Activated T-helper 1 cell treated with anti-CD3 and anti-CD28 coated beads, Interleukin-12 subunit alpha, Interleukin-12 subunit beta, Interleukin-2, Interleukin-4 antibody, amounts not matched to agents 30 ng/mL and 10 ng/mL and 1 ng/mL, durations not matched to agents 14 hours and 24 hours and 36 hours (primary cell): ENCODE measurements at regions not wholly inside any gene's neighbourhood (a gene's known extent, or its start where the extent isn't known, plus 50 kb on each side); places are given as distances from the start of the nearest gene placed in this dataset.

Source experiments
- DNase-seq: peaks from one replicate; pipeline ENCODE4 v3.0.0; 2021; ENCODE audit warnings: low spot score
- H3K27ac Mint-ChIP-seq: one replicate; pipeline ENCODE4 v1.8.0; 2021; ENCODE audit warnings: mild to moderate bottlenecking, mixed read lengths
- H3K27me3 Mint-ChIP-seq: one replicate; pipeline ENCODE4 v1.8.0; 2022; ENCODE audit warnings: mild to moderate bottlenecking, moderate library complexity, mixed read lengths; ENCODE audit not compliant: insufficient read depth
- H3K36me3 Mint-ChIP-seq: one replicate; pipeline ENCODE4 v1.8.0; 2021; ENCODE audit warnings: low read depth, mixed read lengths
- H3K4me1 Mint-ChIP-seq: one replicate; pipeline ENCODE4 v1.8.0; 2021; ENCODE audit warnings: low read depth, mixed read lengths
- H3K4me3 Mint-ChIP-seq: one replicate; pipeline ENCODE4 v1.8.0; 2021; ENCODE audit warnings: mild to moderate bottlenecking, moderate library complexity, mixed read lengths
- H3K9me3 Mint-ChIP-seq: one replicate; pipeline ENCODE4 v1.8.0; 2021; ENCODE audit warnings: mixed read lengths
- intact Hi-C: fragments of 100-400 bp; cut with micrococcal nuclease; formaldehyde crosslinking; loops from one replicate; pipeline ENCODE4 v1.15.1; 2024

GRCh38 chr4:135605076-135605475 lies 1403.5 kb upstream of the PABPC4L start:
- Mint-ChIP-seq H3K27me3 (no peaks in the 10 kb centered on the region), H3K9me3 (no peaks in the 10 kb centered on the region), H3K27ac (no peak overlapping the region), H3K36me3 (no peaks in the 10 kb centered on the region), H3K4me1 (no peaks in the 10 kb centered on the region), H3K4me3 (no peak overlapping the region)
- intact Hi-C loops = no loop called here
- DNase-seq = no peak

DNA sequence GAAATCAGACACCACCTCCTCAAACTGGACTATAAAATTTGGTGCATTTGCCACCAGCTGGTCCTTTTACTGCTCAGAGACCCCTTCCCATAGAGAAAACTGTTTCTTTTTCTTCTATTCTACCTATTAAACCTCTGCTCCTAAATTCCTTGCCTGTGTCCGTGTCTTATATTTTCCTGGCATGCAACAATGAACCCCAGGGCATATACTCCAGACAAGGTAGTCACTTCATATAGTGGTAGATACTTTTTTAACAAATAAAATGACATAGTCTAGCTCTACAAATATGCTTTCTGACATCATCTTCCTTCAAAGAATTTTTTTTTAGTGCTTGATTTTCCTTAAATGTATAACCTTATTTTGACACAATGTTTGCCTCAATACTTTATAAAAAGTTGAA lies 1402.9 kb upstream of the PABPC4L start:
- Mint-ChIP-seq H3K9me3 (no peaks in the 10 kb centered on the region), H3K4me1 (no peaks in the 10 kb centered on the region), H3K27me3 (no peaks in the 10 kb centered on the region), H3K27ac (no peak overlapping the region), H3K4me3 (no peak overlapping the region), H3K36me3 (no peaks in the 10 kb centered on the region)
- no peak for DNase-seq
- intact Hi-C loops = no loop called here

DNA sequence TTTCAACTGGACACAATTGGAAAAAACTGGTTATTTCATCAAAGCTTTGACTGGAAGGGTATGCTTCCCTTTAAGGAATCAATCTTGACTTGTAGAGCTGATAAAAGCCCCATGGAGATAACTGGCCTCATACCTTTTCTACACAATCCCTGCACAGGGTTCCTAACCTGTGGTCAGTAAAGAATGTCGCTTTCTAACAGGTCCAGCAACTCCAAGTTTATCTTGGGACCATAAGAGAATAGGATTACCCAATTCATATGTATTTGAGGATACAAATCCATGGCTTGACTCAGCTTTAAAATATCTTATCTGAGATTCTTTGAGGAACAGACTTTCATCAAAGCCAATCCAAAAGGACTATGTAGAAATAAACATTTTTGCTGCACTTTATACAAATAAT lies 1399.8 kb upstream of the PABPC4L start:
- no peak for DNase-seq
- Mint-ChIP-seq H3K4me1 (no peaks in the 10 kb centered on the region), H3K36me3 (no peaks in the 10 kb centered on the region), H3K9me3 (peaks cover 8% of the 10 kb centered on the region), H3K27ac (no peak overlapping the region), H3K4me3 (no peak overlapping the region), H3K27me3 (no peaks in the 10 kb centered on the region)
- intact Hi-C loops = no loop called here

GRCh38 chr4:135598151-135598550 lies 1396.6 kb upstream of the PABPC4L start:
- no peak for DNase-seq
- Mint-ChIP-seq H3K4me3 (no peak overlapping the region), H3K4me1 (no peaks in the 10 kb centered on the region), H3K9me3 (peaks cover 14% of the 10 kb centered on the region), H3K27me3 (no peaks in the 10 kb centered on the region), H3K27ac (no peak overlapping the region), H3K36me3 (no peaks in the 10 kb centered on the region)
- intact Hi-C loops = no loop called here

DNA sequence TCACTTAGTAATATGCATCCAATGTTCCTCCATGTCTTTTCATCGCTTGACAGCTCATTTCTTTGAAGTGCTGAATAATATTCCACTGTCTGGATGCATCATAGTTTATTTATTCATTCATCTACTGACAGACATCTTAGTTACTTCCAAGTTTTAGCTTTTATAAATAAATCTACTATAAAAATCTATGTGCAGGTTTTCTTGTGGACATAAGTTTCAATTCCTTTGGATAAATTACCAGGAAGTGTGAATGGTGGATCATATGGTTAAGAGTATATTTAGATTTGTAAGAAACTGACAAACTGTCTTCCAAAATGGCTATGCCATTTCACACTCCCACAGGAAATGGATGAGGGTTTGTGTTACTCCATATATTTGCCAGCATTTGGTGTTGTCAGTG lies 1392.9 kb upstream of the PABPC4L start:
- Mint-ChIP-seq H3K27ac (no peak overlapping the region), H3K9me3 (peaks cover 14% of the 10 kb centered on the region), H3K36me3 (no peaks in the 10 kb centered on the region), H3K27me3 (no peaks in the 10 kb centered on the region), H3K4me3 (no peak overlapping the region), H3K4me1 (no peaks in the 10 kb centered on the region)
- DNase-seq = no peak
- intact Hi-C loops = no loop called here

GRCh38 chr4:135575041-135575440 lies 1373.5 kb upstream of the PABPC4L start:
- no peak for DNase-seq
- Mint-ChIP-seq H3K9me3 (no peaks in the 10 kb centered on the region), H3K4me1 (no peaks in the 10 kb centered on the region), H3K27me3 (no peaks in the 10 kb centered on the region), H3K27ac (no peak overlapping the region), H3K36me3 (no peaks in the 10 kb centered on the region), H3K4me3 (no peak overlapping the region)
- intact Hi-C loops = no loop called here

DNA sequence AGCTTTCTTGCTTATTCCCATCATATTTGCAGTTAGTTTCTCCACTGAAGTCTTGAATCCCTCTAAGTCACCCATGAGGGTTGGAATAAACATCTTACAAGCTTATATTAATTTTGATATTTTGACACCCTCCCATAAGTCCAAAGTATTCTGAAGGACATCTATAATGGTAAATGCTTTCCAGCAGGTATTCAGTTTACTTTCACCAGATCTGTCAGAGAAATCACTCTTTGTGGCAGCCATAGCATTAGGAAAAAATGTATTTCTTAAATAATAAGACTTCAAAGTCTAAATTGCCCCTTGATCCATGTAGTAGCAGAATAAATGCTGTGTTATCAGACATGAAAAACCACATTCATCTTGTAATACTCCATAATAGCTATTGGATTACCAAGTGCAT lies 1371.7 kb upstream of the PABPC4L start:
- Mint-ChIP-seq H3K27ac (no peak overlapping the region), H3K27me3 (no peaks in the 10 kb centered on the region), H3K4me1 (no peaks in the 10 kb centered on the region), H3K36me3 (no peaks in the 10 kb centered on the region), H3K4me3 (no peak overlapping the region), H3K9me3 (no peaks in the 10 kb centered on the region)
- DNase-seq = no peak
- intact Hi-C loops = no loop called here

- Mint-ChIP-seq H3K36me3 (no peaks in the 10 kb centered on the region), H3K27ac (no peak overlapping the region), H3K4me1 (no peaks in the 10 kb centered on the region), H3K27me3 (no peaks in the 10 kb centered on the region), H3K4me3 (no peak overlapping the region), H3K9me3 (no peaks in the 10 kb centered on the region)
- no peak for DNase-seq
- intact Hi-C loops = no loop called here
These were observed 1362.5 kb upstream of the PABPC4L start for GRCh38 chr4:135564090-135564489.

- Mint-ChIP-seq H3K4me3 (no peak overlapping the region), H3K27ac (no peak overlapping the region), H3K36me3 (no peaks in the 10 kb centered on the region), H3K27me3 (no peaks in the 10 kb centered on the region), H3K9me3 (peaks cover 5% of the 10 kb centered on the region), H3K4me1 (no peaks in the 10 kb centered on the region)
- intact Hi-C loops = no loop called here
- no peak for DNase-seq
These were observed 1351.6 kb upstream of the PABPC4L start for GRCh38 chr4:135553213-135553612.

- Mint-ChIP-seq H3K4me3 (no peak overlapping the region), H3K9me3 (peaks cover 5% of the 10 kb centered on the region), H3K27me3 (no peaks in the 10 kb centered on the region), H3K36me3 (no peaks in the 10 kb centered on the region), H3K27ac (no peak overlapping the region), H3K4me1 (no peaks in the 10 kb centered on the region)
- intact Hi-C loops = no loop called here
- no peak for DNase-seq
These were observed 1350.5 kb upstream of the PABPC4L start for GRCh38 chr4:135552131-135552530.

DNA sequence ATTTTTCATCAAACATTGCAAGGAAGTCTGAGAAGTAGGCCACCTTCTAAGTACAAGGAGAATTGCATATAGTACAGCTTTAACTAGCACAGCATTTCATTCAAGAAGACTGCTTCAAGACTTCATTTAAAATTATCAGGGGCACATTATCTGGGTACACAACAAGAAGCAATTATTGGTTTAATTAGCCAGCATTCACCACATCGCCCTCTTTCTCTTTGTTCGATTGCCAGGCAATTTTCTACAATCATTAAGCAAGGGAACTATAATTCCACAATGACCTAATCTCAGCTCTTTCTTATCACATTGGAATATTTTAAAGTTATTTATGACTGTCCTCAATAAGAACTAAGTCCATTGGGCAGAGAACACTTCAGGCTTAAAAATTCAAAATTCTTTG lies 1347.1 kb upstream of the PABPC4L start:
- H3K9me3 Mint-ChIP-seq = peaks cover 5% of the 10 kb centered on the region
- H3K4me3 Mint-ChIP-seq = no peak overlapping the region
- H3K27ac Mint-ChIP-seq = no peak overlapping the region
- no peaks in the 10 kb centered on the region for H3K36me3 Mint-ChIP-seq
- intact Hi-C loops = no loop called here
- DNase-seq = no peak
- no peaks in the 10 kb centered on the region for H3K27me3 Mint-ChIP-seq
- no peaks in the 10 kb centered on the region for H3K4me1 Mint-ChIP-seq

DNA sequence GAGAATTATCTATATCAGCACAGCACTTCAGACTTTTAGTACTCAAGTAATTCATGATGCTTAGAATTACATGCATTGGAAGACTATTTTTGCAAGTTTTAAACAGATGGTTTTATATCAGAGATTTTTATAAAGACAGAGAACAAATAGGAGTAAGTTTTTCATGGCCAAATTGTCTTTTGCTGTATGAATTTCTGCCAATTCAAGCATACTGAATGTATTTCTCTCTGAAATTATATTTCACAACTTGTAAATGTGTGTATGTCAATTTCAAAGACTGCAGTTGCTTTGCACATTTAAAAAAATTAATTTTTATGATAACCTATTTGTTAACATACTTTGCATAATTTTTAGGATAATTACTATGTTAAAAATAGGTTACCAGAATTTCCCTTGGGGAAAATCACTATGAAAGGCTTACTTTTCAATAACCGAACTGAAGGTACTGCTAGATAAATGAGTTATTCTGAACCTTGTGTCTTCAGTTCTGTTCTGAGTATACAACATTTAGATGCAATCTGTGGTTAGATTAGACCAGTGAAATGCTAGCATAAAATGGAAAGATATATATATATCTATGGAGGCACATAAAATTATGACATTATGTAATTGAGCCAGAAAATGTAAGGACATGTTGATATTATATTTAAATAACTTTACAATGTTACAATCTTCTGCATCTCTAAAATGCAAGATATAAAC lies 1344.2 kb upstream of the PABPC4L start:
- no peak for DNase-seq
- no peaks in the 10 kb centered on the region for H3K27me3 Mint-ChIP-seq
- H3K27ac Mint-ChIP-seq = no peak overlapping the region
- intact Hi-C loops = no loop called here
- H3K9me3 Mint-ChIP-seq = no peaks in the 10 kb centered on the region
- no peaks in the 10 kb centered on the region for H3K36me3 Mint-ChIP-seq
- no peaks in the 10 kb centered on the region for H3K4me1 Mint-ChIP-seq
- H3K4me3 Mint-ChIP-seq = no peak overlapping the region

DNA sequence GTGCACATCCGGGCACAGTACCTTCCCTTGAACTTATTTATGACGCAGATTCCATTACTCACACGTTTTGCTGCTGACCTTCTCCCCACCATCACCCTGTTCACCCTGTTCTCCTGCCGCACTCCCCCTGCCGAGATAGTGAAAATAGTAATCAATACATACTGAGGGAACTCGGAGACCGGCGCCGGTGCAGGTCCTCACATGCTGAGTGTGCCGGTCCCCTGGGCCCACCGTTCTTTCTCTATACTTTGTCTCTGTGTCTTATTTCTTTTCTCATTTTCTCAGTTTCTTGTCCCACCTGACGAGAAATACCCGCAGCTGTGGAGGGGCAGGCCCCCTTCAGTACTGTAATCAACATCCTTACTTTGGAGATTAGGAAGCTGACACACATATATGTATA lies 1337.1 kb upstream of the PABPC4L start:
- DNase-seq = no peak
- Mint-ChIP-seq H3K27ac (no peak overlapping the region), H3K4me3 (no peak overlapping the region), H3K9me3 (peaks cover 6% of the 10 kb centered on the region), H3K36me3 (no peaks in the 10 kb centered on the region), H3K4me1 (no peaks in the 10 kb centered on the region), H3K27me3 (no peaks in the 10 kb centered on the region)
- intact Hi-C loops = no loop called here

DNA sequence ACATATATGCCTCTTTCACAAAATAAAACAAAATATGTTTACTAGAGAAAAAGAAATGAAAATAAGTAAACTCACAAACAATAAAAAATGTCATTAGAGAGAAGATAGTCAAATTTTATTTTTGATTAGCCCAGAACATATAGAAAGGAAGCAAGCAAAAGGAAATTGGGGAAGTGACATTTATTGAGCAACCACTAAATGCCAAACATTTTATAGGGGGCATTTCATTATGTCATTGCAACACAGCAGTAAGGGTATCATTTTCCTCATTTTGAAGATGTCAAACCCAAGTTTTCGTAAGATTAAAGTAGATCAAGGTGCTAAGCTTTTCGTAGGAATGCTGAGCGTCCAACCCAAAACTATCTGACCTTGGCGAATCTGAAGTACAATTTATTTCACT lies 1331.5 kb upstream of the PABPC4L start:
- no peaks in the 10 kb centered on the region for H3K36me3 Mint-ChIP-seq
- no peak overlapping the region for H3K4me3 Mint-ChIP-seq
- H3K4me1 Mint-ChIP-seq = no peaks in the 10 kb centered on the region
- intact Hi-C loops = no loop called here
- H3K9me3 Mint-ChIP-seq = no peaks in the 10 kb centered on the region
- H3K27me3 Mint-ChIP-seq = no peaks in the 10 kb centered on the region
- H3K27ac Mint-ChIP-seq = no peak overlapping the region
- DNase-seq = no peak
